RWPE1 (cell line): ENCODE measurements at regions not wholly inside any gene's neighbourhood (a gene's known extent, or its start where the extent isn't known, plus 50 kb on each side); places are given as distances from the start of the nearest gene placed in this dataset.

Source experiments
- CTCF ChIA-PET: fragments of 350-600 bp; sonication (Branson Sonifier 250); formaldehyde crosslinking; extraction: SDS; loops from one replicate; lab custom pipeline; 2021; lab: Yijun Ruan, JAX
- POLR2A ChIA-PET: fragments of 400-600 bp; formaldehyde crosslinking; extraction: SDS; loops from one replicate; lab custom pipeline; 2020; ENCODE audit warnings: antibody characterized with exemption; ENCODE audit not compliant: low non-redundant PET; lab: Yijun Ruan, JAX
- DNase-seq: peaks from one replicate; pipeline ENCODE4 v3.0.0; 2012; ENCODE audit warnings: low spot score
- H3K27ac ChIP-seq: fragments of 450-650 bp; 2 replicates; pipeline ENCODE4 v1.5.1; 2017
- TF ChIP-seq, protein P1 (sequence below): fragments of 450-650 bp; conservative IDR thresholded peaks from 2 replicates; pipeline ENCODE4 v1.5.1; 2017; ENCODE audit warnings: low read depth, mild to moderate bottlenecking

DNA sequence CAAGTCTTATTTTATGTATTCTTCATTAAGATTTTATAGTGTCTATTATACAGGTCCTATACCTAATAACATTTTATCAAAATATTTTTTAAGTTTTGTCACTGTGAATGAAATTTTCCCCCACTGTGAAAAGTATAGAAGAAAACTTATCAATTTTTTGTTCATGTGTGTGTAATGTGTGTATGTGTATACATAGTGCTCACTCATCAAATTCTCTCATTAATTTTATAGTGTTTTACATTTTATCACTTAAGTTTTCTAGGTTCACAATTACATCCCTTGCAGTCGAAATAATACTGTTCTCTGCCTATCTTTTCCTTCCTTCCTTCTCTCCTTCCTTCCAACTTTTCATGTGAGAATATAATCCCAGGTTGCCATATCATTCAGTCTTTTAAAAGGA lies 93.2 kb upstream of the FBXO11 start:
- no peak for DNase-seq
- POLR2A ChIA-PET: no interaction called here
- H3K27ac ChIP-seq: no peak overlapping the region
- CTCF ChIA-PET: interaction anchor here (0.7 kb wide), 1 partner anchor 165 kb away, joined by 4 read pairs; no protein-coding TSS in a partner anchor
- TF ChIP-seq, protein P1, sequence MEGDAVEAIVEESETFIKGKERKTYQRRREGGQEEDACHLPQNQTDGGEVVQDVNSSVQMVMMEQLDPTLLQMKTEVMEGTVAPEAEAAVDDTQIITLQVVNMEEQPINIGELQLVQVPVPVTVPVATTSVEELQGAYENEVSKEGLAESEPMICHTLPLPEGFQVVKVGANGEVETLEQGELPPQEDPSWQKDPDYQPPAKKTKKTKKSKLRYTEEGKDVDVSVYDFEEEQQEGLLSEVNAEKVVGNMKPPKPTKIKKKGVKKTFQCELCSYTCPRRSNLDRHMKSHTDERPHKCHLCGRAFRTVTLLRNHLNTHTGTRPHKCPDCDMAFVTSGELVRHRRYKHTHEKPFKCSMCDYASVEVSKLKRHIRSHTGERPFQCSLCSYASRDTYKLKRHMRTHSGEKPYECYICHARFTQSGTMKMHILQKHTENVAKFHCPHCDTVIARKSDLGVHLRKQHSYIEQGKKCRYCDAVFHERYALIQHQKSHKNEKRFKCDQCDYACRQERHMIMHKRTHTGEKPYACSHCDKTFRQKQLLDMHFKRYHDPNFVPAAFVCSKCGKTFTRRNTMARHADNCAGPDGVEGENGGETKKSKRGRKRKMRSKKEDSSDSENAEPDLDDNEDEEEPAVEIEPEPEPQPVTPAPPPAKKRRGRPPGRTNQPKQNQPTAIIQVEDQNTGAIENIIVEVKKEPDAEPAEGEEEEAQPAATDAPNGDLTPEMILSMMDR: no peak

DNA sequence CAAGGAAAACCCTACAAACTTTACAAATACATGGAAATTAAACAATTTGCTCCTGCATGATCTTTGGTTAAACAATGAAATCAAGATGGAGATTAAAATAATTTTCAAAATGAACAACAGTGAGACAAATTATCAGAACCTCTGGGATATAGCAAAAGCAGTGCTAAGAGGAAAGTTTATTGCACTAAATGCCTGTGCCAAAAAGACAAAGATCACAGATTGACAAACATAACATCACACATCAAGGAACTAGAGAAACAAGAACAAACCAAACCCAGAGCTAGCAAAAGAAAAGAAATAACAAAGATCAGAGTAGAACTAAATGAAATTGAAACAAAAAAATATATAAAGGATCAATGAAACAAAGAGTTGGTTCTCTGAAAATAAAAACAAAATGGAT lies 95.2 kb upstream of the FBXO11 start:
- CTCF ChIA-PET: interaction anchor here (0.6 kb wide), 1 partner anchor 111 kb away, joined by 3 read pairs; no protein-coding TSS in a partner anchor
- no peak overlapping the region for H3K27ac ChIP-seq
- DNase-seq: no peak
- POLR2A ChIA-PET: no interaction called here
- TF ChIP-seq, protein P1: no peak

DNA sequence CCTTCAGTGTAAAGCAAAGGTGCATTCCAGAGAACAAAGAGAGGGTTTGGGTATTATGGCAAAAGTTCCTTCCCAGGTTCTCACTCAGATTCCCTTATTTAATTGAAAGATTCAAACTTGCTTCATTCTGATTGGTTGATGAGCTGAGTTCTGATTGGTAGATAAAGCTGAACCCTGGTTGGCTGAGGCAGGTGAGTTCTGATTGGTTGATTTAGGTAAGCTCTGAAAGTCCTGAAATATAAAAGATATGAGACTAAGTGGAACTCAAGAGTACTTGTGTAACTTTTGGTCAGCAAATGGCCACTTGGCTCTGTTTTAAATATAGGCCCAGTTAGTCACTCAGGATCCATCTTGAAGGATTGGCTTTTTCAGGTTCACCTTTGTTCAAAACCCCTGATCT lies 99.8 kb upstream of the FBXO11 start:
- no peak overlapping the region for H3K27ac ChIP-seq
- POLR2A ChIA-PET: no interaction called here
- CTCF ChIA-PET: no interaction called here
- DNase-seq: no peak
- TF ChIP-seq, protein P1: no peak

DNA sequence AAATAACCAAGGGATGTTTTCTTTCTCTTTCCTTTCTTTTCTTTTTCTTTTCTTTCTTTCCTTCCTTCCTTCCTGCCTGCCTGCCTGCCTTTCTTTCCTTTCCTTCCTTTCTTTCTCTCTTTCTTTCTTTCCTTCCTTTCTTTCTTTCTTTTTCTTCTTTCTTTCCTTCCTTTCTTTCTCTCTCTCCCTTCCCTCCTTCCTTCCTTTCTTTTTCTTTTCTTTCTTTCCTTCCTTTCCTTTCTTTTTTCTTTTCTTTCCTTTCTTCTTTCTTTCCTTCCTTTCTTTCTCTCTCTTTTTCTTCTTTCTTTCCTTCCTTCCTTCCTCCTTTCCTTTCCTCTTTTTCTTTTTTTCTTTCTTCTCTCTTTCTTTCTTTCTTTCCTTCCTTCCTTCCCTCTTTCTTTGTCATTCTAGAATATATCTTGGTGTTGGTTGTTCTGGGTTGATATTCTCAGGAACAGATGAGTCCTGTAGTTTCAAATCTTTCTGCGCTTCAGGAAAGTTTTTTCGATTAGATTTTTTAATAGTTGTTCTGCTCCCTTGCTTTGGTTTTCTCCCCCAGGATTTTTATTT lies 101.5 kb upstream of the FBXO11 start:
- H3K27ac ChIP-seq: no peak overlapping the region
- TF ChIP-seq, protein P1: no peak
- ChIA-PET CTCF (no interaction called here), POLR2A (no interaction called here)
- no peak for DNase-seq

DNA sequence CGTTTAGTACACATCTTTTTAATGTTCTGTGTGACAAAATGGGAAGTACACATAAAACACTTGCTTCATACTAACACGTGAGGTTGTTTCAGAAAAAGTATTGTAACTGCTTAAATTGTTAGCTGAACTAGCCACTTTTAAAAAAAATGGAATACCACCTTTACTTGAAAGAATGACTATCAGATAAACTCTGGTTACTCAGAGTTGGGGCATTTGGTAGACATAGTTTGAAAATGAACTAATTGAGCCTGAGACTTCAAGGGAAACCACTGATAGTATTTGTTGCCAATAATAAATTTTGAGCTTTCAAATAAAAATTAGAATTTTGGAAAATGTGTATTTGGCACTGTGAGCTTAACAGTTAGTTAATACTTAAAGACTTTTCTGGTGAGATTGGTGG lies 103.0 kb upstream of the FBXO11 start:
- H3K27ac ChIP-seq: no peak overlapping the region
- no peak for DNase-seq
- CTCF ChIA-PET: interaction anchor here (0.6 kb wide), 1 partner anchor 24 kb away, joined by 3 read pairs; no protein-coding TSS in a partner anchor
- POLR2A ChIA-PET: no interaction called here
- TF ChIP-seq, protein P1: no peak

DNA sequence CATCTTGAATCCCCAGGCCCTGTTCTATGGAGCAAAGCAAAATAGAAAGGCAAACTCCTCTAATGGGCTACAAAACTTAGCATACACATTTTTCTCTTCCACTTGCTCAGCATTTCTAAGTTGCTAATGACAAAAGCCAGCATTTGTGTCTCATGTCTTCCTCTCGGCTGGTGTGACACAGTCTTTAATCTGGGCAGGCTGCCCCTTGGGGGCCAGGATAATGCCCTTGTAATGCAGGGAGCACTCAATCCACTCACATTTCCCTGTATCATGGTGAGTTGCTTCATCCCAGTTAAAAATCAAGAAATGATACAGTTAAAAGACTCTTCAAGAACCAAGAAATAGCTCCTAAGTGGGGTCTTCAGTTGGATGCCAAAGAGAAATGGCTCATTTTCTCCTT lies 109.1 kb upstream of the FBXO11 start:
- POLR2A ChIA-PET: no interaction called here
- CTCF ChIA-PET: interaction anchor here (0.5 kb wide), 1 partner anchor 1028 kb away, joined by 3 read pairs; no protein-coding TSS in a partner anchor
- H3K27ac ChIP-seq: no peak overlapping the region
- DNase-seq: no peak
- TF ChIP-seq, protein P1: no peak
